GM21619 (cell line): ENCODE measurements at regions not wholly inside any gene's neighbourhood (a gene's known extent, or its start where the extent isn't known, plus 50 kb on each side); places are given as distances from the start of the nearest gene placed in this dataset.

Experiments used
- ATAC-seq: cut with Tn5 transposase; IDR thresholded peaks from one replicate; pipeline ENCODE4 v1.9.1; 2021; ENCODE audit not compliant: unreplicated experiment

DNA sequence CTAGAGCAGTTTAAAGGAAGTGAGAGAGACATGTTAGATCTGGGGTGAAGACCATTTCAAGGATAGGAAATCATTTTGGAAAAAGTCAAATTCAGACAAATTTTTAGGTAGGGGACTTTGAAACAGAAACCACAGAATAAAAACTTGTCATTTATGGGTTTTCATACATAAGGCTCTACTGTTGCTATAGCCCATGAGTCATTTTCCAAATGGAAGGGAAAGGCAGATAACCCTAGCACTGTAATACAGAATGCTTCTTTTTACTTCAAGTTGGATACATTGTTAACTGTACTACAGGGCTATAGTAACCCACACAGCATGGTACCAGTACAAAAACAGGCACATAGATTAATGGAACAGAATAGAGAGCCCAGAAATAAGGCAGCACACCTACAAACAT is 455.4 kb downstream of the EBF1 start:
- ATAC-seq = no peak

DNA sequence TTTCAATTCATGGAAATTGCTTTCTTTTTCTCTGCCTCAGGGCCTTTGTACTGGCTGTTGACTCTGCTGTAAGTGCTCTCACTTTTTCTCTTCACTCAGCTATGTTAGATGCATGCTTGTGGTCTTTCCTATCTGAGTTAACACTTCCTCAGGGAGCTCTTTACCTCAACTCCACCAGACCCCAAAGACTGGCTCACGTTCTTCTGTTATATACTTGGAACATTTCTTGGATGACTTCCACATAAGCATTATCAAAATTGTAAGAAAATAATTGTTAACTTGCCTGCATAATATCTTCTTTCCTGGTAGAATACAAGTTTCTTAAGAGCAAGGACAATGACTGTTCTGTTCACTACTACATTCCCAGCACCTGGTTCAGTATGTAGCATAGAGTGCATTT is 455.9 kb downstream of the EBF1 start:
- ATAC-seq = no peak

DNA sequence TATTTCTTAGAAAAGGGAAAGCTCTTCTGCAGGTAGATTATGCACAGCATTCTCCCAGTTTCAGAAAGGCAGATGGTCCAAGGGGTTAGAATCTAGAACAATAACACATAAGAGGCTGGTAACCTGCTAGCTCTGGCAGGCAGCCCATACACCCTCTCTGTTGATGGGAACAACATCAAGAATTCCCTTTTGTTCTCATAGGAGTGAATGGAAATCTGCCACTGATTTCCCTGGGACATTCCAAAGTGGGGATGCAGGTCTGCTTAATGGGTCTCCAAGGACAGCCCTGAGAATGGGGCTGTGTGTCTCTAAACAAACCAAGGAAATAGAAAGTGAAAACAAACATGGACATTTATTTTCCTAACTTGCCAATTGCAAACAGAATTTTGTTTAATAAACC is 456.8 kb downstream of the EBF1 start:
- no peak for ATAC-seq

DNA sequence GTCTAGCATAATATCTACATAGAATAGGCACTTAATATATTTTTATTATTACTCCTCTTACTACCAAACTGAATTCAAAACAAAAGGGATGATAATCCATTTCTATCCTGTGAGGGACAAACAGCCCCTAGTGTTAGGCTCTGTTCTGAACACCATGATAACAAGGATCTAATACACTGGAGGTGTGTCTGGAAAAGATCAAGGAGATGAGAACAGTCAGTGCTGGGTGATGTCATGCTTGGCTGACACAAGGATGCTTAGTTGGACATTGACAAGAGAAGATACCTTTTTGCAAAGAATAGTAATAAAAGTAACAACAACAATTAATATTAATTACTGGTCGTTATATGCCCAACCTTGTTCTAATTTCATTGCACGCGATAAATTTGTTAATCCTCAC is 458.7 kb downstream of the EBF1 start:
- no peak for ATAC-seq

DNA sequence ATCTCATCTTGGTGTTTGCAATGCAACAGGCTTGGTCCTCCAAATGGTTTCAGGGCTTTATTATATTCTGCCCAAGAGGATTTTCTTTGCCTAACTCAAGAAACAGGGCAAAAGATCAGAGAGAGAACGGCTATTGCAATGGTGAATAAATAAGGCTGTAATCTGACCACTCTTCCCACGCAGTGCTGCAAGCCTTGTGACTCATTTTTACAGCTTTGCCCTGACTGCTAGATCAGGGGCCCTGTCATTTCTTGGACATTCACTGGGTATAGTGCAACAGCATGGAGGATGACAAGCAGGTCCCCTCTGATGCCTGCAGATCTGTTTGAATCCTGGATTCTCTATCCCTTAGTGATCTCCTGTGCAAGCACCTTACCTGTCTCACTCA is 459.1 kb downstream of the EBF1 start:
- no peak for ATAC-seq

DNA sequence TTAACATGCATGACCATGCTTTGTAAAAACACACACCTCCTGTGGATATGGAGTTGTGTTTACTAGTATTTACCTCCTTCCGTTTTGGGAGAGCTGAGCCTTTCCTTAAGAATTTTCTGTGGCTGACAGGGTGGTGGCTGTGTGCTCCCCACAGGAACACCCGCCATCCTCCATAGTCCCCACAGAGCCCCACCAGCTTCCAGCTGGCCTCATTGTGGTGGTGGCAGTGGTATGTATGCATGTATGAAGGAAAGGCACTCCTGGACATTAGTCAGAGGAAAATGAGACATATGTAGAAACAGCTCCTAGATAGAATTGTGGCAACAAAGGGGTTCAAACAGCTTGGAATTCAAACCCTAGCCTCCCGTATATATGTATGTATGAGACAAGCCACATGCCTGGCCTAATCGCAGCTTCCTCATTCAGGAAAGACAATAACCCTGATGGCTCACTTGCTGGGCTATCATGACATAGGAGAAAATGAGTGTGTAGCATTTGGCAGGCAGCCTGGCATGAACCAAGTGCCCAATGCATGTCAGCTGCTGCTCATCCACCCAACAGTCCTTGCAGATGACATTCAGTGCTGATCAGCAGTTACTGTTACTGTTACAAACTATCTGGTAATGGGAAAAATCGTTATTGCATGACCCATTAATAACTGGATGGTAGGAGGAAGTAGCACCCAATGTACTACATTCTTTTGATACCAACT is 459.7 kb downstream of the EBF1 start:
- ATAC-seq = no peak

DNA sequence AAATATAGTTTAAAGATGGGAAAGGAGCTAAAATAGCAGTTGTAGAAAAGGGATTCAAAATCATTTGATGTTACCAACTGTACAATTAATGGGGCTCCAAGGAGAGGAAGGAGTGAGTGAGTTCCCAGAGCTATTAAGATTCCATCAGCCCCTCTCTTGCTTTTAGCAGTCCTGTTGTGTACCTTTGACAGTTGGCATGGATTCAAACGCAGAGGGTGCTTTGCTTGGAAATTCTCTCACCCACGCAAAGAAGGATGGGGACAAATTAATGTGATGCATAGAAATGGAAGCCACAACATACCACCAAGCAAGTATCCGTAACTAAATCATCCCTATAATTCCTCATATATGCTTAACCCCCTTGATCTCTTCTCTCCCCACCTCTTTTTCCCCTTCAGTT is 461.3 kb downstream of the EBF1 start:
- no peak for ATAC-seq

DNA sequence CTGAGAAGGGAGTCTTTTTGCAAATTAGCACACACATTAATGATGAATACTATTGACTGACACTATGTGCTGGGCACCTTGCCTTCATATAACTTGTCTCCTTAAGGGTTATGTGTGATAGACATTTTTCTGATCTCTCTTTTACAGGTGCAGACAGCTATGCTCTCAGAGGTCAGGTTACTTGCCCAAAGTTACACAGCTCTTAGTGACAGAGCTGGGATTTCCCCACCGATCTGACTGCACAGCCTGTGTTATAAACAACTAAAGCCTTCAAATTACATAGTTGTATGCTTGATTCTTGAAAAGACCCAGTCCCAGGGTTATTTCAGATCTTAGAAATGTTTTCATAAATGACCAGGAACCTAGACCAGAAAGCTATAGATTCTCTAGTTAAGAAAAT is 462.7 kb downstream of the EBF1 start:
- no peak for ATAC-seq

DNA sequence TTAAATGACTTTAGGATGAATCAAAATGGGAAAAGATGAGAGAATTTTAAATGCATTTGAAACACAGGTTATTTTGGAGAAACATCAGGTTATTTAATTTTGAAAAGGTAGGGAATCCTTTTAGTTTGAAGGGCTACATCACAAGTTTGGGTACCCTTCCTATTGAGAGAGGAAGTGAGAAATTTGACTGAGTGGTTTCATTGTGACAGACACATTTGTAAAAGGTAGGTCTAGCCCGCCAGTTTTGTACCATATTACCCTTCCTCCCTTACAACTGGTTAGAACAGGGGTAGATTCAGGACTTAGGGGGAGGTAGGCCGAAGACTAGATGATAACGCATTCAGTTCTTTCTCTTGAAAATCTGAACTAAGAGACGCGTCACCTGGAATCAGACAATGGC is 464.2 kb downstream of the EBF1 start:
- ATAC-seq = no peak

DNA sequence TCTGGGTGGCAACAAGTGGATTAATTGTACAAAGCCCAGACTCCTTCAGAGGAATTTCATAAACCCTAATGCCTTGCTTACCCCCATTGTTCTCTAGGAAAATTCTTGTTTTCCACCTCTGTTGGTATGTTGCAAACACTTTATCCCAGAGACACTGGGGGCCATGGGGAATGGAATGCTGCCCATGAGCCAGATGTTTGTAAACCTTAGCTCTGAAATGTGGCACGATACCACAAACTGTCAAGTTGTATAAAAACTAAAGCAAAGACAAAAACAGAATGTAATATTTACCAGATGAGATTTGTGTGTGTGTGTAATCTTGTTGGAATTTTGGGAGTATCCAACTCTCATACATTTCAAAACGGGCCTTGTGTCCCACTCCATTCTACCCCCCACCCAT is 465.0 kb downstream of the EBF1 start:
- ATAC-seq = no peak

DNA sequence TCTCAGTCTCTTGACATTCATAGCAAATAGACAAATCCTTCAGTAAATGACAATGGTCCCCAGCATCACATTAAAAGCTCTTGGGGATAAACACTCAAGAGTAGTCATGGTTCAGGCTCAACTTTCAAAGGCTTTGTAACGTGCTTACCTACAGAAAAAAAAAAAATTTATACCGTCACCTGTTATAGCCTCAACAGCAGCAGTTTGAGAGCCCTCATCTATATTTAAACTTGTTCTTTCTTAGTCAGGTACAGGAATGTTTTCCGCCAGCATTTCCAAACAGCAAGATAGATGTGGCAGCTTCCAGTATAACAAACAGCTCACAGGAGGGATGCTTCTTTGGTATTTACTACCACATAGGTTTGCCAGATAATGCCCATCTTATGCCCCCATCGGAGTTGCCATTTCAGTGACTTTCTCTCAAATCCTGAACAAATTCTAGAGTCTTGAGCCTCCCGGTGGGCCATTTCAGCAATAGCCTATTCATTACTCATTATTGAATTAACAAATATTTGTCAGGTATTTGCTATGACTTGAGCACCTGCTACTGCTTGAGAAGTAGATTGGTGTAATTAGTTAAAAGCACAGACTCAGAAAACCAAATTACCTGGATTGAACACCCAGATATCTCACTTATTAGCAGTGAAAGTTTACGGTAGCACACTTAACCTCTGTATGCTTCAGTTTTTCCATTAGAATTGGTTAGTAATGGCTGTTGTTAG is 470.0 kb downstream of the EBF1 start:
- ATAC-seq = no peak

DNA sequence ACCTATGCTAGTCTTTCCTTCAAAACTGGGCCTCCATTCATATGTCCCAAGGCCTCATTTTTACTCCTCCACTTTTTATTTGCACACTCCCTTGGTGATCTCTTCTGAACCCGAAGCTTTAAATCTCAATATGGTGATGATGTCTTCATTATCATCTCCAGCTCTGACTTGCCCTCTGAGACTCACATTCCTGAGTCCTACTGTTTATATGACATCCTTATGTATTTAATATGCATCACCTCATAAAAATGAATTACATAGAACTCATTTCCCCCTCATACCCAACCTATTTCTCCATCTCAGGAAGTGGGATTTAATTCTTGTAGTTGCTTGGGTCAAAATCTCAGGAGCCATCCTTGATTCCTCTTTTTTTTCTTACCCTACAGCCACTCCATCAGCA is 473.0 kb downstream of the EBF1 start:
- no peak for ATAC-seq

DNA sequence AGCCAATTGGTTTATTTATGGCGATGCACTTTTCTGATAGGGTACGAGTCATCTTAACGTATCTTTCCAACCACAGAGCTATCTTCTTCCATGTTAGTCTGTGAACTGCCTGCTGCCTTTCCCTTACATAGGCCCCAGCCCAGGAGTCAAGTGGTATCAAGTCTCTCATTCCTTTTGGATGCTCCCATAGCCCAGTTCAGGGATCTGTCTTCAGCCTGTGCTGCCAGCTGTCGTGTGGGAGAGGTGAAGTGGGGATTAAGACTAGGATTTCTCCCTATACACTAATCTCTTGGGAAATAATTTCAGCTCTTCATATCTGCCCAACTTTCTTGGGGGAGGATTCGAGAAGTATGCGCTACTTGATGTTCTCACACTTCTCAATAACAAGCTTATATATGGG is 475.7 kb downstream of the EBF1 start:
- ATAC-seq = no peak

DNA sequence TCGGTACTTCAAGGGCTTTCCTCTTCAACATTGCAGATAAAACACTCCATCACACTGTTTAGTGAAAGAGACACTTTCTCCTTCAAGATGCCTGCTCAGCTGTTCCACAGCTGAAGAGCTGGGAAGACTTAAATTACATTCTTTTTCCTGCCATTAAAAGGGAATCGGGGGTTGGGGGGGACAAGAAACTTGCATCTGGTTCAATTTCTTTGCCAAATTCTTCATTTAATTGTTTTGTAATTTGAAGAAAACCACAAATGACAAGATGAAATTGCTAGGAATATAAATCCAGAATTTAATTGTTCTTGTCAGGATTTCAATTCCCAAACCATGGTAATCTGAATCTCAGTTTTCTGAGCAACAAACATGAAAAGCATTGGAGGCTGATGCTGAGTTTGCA is 478.3 kb downstream of the EBF1 start:
- ATAC-seq = no peak

DNA sequence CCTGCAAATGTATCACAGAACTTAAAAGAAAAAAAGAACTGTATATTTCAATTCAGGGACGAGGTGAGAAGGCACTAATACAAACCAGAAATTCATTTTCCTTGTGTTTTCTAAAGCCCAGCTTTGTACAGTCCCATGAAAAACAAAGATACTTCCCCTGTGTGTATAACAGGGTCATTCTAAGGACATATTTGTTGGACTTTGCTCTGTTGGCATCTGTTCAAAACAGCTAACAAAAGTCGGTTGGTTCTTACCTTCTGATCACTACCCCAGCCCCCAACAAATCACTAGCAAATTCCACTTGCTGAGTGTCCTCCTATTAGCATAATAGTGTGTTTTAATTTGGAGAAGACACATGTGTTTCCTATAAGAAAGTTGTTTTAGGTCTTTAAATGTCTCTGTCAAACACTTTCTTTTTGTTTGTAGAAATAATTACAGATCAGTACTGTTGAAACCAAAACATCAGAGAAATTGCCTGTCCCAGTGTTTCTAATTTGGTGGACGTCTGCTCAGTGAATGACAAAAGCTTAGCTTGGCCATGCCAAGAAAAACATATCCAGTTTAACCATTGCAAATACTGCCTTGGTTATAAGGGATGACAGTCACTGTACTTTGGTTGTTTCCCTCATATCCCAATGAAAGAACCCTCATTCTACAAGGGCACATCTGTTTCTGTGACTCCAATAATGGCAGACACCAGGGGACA is 480.5 kb downstream of the EBF1 start:
- ATAC-seq = no peak

DNA sequence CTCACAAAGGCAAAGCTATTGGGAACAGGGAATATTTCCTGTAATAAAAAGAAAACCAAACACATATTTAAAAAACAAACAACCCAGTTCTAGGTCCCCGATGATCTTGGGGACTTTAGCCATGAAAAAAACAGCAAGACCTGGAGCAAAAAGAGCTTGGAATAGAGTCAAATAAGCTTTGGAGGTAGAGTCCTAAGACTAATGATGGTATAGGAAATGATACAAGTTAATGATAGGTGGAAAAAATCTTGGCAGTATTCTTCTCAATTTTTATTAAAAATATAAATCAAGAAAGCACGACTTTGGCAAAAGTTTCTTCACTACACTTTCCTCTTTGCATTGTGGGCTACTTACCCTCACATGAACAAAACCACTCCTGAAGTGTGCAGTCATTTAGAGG is 481.5 kb downstream of the EBF1 start:
- ATAC-seq = no peak

DNA sequence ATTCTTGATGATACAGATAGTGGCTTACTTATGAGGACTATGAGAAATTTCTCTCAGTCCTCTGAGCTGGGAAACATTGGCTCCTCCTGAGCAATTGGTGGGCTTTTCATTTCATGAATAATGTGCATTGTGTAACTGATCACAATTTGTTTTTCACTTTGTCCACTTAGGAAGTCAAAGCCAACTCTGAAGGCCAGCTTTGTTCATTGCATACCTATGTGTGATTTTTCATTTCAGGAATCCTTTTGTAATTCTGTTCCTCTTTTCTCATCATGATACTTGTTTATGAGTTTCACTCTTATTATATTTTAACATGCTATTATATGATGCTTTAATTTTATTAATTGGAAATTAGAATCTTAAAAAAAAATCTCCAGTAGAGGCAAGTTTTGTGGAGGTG is 483.0 kb downstream of the EBF1 start:
- no peak for ATAC-seq

DNA sequence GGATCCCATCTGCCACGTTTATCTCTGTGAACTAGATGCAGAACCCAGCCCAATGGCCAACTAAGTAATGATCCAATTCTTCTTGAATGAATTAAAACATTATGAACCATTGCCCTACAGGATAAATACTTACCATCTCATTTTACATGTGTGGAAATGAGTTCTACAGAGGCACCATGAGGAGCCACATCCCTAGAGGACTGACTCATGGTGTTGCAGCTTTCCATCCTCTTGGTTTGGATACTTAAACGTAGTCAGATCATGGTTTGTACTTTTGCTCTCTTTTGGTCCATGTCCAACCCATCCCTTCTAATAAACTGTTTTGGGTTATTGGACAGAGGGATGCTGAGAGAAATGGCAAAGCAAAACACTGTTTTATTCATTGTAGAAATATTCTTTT is 484.8 kb downstream of the EBF1 start:
- ATAC-seq = no peak

DNA sequence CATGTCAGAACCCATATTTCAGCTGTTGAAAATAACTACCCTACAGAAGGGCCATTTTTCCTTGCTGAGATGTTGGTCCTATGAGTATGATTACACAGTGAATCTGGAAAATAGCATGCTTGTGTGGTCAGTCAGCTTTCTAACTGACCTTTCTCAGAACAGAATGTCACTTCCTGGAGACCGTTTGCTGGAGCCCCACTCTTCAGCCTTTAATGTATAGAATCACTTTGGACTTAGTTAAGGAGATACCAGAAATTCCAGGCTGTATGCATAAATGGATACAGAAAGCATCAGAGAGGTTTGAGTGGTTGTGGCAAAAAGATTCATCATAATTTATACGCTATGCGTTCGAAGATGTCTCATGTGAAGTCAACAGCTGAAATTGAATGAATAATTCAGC is 488.1 kb downstream of the EBF1 start:
- ATAC-seq = no peak

DNA sequence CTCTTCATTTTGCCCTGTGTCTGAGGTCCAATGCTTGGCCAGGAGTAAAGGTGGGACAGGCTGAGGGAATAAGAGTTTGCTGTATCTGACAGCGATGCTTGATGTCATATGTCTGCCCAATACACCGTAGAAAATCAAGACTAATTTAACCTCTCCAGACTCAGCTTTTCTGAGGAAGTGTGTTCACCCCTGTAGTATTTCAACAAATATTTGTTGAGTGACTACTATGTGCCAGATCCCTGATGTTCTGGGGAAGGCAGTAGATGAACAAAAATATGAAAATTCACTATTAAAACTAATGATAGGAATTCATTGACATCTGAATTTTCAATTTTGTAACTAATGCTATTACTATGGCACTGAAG is 489.7 kb downstream of the EBF1 start:
- no peak for ATAC-seq

DNA sequence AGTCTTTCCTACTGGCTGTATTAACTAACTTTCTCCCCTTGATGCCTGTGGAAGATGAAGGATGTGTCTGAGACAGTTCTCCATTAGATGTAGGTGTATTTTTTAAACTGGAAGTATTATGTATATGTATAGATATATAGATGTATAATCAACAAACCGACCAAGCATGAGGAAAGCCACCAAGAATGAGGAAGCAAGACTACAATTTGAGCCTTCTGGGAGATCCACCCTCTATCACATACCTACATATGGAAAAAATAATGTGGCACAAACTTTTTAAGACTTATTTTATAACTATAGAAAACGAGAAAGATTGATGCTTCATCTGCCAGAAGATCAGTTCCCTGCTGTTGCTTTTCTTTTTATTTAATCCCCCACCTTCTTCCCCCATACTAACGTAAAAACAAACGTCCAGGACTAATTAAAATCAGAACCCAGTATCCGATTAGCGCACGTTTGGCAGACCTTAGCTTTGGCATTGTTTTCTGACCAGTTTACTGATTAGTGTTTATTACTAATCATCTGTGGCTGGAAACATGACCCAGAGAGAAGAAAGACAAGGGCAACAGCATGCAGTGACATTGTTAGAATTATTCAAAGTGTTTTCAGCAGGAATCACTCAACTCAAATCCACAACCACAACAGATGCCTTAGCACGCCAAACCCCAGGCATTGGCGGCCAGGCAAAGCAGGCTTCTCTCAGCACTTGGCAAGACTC is 490.2 kb downstream of the EBF1 start:
- no peak for ATAC-seq

DNA sequence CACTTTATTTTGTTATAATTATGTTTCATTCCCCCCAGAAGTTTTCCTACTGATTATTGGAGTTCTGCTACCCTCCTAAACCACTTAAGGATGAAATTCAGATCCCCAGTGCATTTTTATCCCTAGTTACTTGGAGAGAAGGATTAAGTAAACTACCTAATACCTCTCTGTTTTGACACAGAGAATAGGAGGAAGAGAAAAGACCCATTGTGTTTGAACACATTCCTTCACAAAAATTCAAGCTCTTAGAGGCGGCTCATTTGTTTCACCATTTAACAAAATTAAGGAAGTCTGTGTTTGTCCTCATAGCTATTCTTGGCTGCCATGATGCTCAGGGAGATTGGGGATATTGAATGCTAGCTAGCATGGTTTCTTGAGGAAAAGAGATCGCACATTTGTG is 492.6 kb downstream of the EBF1 start:
- ATAC-seq = no peak
